Esophagus (tissue), 2 donors: ENCODE measurements at regions not wholly inside any gene's neighbourhood (a gene's known extent, or its start where the extent isn't known, plus 50 kb on each side); places are given as distances from the start of the nearest gene placed in this dataset.

Experiments used
- H3K27ac ChIP-seq, 2 donors: one replicate each; pipeline ENCODE4 v1.5.1; 2013; ENCODE audit warnings: low read depth in 2 of 2, mild to moderate bottlenecking in 2 of 2, inconsistent platforms in 1 of 2, low read length in 1 of 2, moderate library complexity in 1 of 2
- H3K27me3 ChIP-seq, 2 donors: one replicate each; pipeline ENCODE4 v1.6.1; 2013; ENCODE audit warnings: low read length in 2 of 2, control low read depth in 1 of 2, mild to moderate bottlenecking in 1 of 2; ENCODE audit not compliant: insufficient read depth in 2 of 2, control insufficient read depth in 1 of 2
- H3K36me3 ChIP-seq, 2 donors: one replicate each; pipeline ENCODE4 v1.6.1; 2013; ENCODE audit warnings: low read length in 1 of 2; ENCODE audit not compliant: control insufficient read depth in 2 of 2, insufficient read depth in 2 of 2
- H3K4me1 ChIP-seq, 2 donors: one replicate each; pipeline ENCODE4 v1.6.1; 2013; ENCODE audit warnings: low read length in 1 of 2; ENCODE audit not compliant: control insufficient read depth in 2 of 2, insufficient read depth in 2 of 2
- H3K4me3 ChIP-seq, 2 donors: one replicate each; pipeline ENCODE4 v1.5.1; 2013; ENCODE audit warnings: low read length in 2 of 2, mild to moderate bottlenecking in 2 of 2, low read depth in 1 of 2, moderate library complexity in 1 of 2
- H3K9me3 ChIP-seq, 2 donors: one replicate each; pipeline ENCODE4 v1.6.1; 2013; ENCODE audit warnings: mild to moderate bottlenecking in 2 of 2, low read depth in 1 of 2, low read length in 1 of 2, moderate library complexity in 1 of 2; ENCODE audit not compliant: control insufficient read depth in 2 of 2, insufficient read depth in 1 of 2
- WGBS, 2 donors: extraction: QIAGEN DNeasy Blood & Tissue Kit; methylation state at CpG; one replicate each; pipeline ENCODE4 v1.1.7; 2013; 5-methylcytosine and 5-hydroxymethylcytosine counted together
- donor health status: healthy with polysubstance abuse.
- donor health status: Bipolar disorder and iron deficiency.

DNA sequence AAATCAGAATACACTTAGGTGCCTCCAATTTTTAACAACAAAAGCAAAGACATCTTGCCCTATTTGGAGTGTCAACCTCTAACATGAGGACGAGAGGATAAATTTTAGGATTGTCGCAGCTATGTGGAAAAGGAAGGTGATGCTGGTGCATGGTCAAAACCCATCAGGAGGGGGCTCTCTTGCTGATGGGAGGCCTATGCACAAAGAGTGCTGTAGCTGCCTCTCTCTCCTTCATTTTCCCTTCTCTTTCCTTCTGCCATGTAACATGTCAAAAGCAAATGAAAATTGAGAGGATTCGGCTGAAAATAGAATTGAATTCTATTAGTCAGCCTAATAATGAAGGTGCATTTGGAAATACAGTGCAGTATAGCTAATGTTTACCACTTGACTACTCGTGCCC, 578.7 kb upstream of the ZNF462 start:
- H3K27ac ChIP-seq: no peak overlapping the region
- H3K36me3 ChIP-seq: no peaks in the 10 kb centered on the region
- no peaks in the 10 kb centered on the region for H3K9me3 ChIP-seq
- H3K4me1 ChIP-seq: no peaks in the 10 kb centered on the region
- 80 to 87% methylated on average over 4 of the region's 4 CpGs for WGBS, 2 donors
- no peaks in the 10 kb centered on the region for H3K27me3 ChIP-seq
- no peak overlapping the region for H3K4me3 ChIP-seq

DNA sequence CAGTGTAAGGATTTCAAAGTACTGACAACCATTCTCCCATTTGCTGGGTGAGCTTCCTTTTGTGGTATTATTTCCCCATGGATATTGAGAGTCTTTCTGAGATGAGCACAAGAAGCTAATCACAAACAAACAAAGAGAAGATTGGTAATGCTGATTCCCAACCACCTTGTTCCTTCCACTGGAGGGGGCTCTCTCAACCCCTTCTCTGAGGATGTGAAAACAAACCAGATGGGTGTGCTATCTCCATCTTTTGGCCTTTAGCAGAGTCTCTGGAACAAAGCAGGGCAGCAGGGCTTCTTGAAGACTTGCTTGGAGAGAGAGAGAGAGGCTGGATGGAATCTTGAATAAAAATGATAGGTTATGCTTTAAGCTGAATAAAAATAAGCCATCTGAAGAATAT, 576.7 kb upstream of the ZNF462 start:
- H3K27me3 ChIP-seq: no peaks in the 10 kb centered on the region
- H3K36me3 ChIP-seq: no peaks in the 10 kb centered on the region
- no peaks in the 10 kb centered on the region for H3K9me3 ChIP-seq
- no peaks in the 10 kb centered on the region for H3K4me1 ChIP-seq
- H3K27ac ChIP-seq: no peak overlapping the region
- H3K4me3 ChIP-seq: no peak overlapping the region

DNA sequence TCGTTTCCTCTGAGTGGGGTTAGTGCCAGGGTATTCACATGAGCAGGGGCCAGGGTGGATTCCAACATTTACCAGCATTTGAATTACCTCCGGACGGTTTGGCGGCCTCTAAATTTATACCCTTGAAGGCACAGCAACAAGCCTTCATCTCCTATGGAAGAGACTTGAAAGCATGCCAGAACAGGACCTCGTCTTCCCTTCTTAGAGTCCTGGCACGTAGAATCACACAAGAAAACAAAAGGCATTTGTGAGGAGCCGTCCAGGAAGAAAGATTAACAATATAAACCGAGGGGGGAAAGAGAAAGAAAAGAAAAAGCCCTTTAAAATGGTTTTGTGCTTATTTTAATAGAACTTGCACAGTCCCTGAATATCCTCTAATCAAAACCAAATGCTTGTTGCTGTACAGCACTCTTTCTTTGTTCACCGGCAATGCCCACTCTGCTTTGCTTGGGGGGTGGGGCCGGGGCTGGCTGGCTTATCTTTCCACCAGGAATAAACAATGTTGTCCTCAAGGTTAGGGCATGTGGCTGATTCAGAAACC, 575.8 kb upstream of the ZNF462 start:
- Histone ChIP-seq H3K27ac (no peak overlapping the region), H3K27me3 (no peaks in the 10 kb centered on the region), H3K9me3 (no peaks in the 10 kb centered on the region), H3K36me3 (no peaks in the 10 kb centered on the region), H3K4me3 (no peak overlapping the region), H3K4me1 (no peaks in the 10 kb centered on the region)
- WGBS, 2 donors: 21 to 32% methylated on average over 10 of the region's 10 CpGs

DNA sequence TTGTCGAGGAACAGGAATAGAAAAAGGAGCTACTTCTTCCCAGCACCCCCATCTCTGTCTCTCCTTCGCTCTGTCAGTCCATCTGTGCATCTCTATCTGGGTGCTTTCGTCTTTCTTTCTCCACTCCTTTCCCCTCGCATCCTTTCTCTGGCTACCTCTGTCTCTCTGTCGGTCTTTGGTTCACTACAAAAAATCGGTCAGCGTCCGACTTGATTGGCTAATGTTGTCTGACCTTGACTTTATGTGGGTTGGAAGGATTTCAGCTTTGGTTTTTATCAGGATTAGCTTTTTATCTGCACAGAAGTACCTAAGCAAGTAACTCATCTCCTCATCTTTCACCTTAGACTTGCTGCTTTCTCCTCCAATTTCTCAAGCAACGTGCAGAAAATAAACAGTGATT, 575.2 kb upstream of the ZNF462 start:
- H3K4me1 ChIP-seq: no peaks in the 10 kb centered on the region
- no peak overlapping the region for H3K27ac ChIP-seq
- H3K4me3 ChIP-seq: no peak overlapping the region
- WGBS, 2 donors: 75 to 77% methylated on average over 9 of the region's 9 CpGs
- no peaks in the 10 kb centered on the region for H3K36me3 ChIP-seq
- H3K9me3 ChIP-seq: no peaks in the 10 kb centered on the region
- no peaks in the 10 kb centered on the region for H3K27me3 ChIP-seq

DNA sequence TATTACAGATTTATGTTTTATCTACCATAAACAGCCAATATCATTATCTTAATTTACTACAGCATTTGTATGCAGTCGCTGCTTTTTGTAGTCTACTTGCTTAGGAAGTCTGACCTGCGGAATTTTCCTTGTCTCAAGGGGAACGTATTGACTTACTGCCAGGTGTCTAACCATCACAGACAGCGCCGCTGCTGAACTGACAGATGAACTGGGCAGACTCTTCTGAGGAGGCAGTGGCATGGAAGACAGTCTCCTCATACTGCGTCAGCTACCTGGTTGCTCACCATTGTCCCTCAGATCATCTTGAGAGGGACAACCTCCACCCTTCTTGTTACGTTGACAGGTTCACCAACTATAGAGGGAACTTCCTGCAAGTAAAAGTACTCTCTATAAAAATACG, 574.3 kb upstream of the ZNF462 start:
- Histone ChIP-seq H3K27ac (no peak overlapping the region), H3K9me3 (no peaks in the 10 kb centered on the region), H3K36me3 (no peaks in the 10 kb centered on the region), H3K4me3 (no peak overlapping the region), H3K27me3 (no peaks in the 10 kb centered on the region), H3K4me1 (no peaks in the 10 kb centered on the region)
- WGBS, 2 donors: 83 to 89% methylated on average over 8 of the region's 8 CpGs

DNA sequence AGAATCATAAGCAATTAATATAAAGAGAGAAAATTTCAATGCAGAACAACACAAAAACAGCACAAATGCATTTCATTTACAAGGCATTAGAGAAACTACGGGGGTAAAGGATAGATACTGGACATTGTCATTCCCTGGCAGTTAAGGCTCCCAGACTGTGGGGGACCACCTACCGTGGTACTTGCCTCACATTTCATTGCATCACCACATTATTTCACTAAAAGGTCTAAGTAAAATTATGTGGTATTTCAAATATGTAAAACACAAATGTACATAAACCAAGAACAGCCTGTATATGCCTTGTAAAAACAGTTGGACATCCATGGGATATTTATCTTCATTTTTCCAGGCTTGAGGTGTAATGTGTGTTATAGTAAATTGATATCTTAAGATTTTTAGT, 571.2 kb upstream of the ZNF462 start:
- H3K4me1 ChIP-seq: no peaks in the 10 kb centered on the region
- no peaks in the 10 kb centered on the region for H3K36me3 ChIP-seq
- H3K9me3 ChIP-seq: no peaks in the 10 kb centered on the region
- H3K27me3 ChIP-seq: no peaks in the 10 kb centered on the region
- no peak overlapping the region for H3K4me3 ChIP-seq
- no peak overlapping the region for H3K27ac ChIP-seq
- 79 to 80% methylated on average over 2 of the region's 2 CpGs for WGBS, 2 donors

DNA sequence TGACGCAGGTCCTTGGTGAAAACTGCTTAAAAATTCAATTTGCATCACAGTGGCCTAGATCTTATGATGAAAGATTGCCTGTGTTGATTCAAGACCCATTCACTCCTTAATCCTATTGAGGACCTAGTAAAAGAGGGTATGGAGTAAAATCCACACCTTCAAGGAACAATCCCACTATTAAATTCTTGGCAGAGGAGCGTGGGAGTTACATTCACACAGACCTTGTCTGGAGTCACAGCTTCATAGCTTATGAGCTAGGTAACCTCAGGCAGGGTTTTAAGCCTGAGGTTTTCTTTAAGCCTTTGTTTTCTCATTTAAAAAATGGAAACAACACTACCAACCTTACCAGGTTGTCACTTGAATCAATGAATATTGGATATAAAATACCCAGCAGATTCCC, 566.5 kb upstream of the ZNF462 start:
- H3K4me1 ChIP-seq: no peaks in the 10 kb centered on the region
- H3K27ac ChIP-seq: no peak overlapping the region
- no peaks in the 10 kb centered on the region for H3K9me3 ChIP-seq
- no peaks in the 10 kb centered on the region for H3K36me3 ChIP-seq
- no peak overlapping the region for H3K4me3 ChIP-seq
- WGBS, 2 donors: 77 to 80% methylated on average over 2 of the region's 2 CpGs
- no peaks in the 10 kb centered on the region for H3K27me3 ChIP-seq

DNA sequence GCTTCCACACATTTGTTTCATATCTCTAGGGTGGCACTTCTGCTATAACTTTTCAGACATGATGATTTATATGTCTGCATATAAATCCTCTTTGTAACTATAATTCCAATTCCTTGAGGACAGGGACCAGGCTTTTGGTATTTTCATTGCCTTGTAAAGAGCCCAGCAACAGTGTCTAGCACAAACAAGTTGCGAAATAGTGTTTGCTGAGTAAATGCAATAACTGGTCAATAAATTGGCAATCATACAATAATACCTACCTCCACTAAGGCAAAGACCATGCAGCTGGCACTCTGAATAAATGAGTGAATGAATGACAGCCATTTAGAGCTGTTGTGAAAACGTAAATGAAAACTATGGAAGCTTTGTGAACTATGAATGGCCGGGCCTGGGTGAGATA, 564.0 kb upstream of the ZNF462 start:
- H3K9me3 ChIP-seq: no peaks in the 10 kb centered on the region
- H3K27me3 ChIP-seq: no peaks in the 10 kb centered on the region
- H3K4me1 ChIP-seq: no peaks in the 10 kb centered on the region
- no peak overlapping the region for H3K4me3 ChIP-seq
- no peaks in the 10 kb centered on the region for H3K36me3 ChIP-seq
- 85 to 89% methylated on average over 3 of the region's 3 CpGs for WGBS, 2 donors
- no peak overlapping the region for H3K27ac ChIP-seq

DNA sequence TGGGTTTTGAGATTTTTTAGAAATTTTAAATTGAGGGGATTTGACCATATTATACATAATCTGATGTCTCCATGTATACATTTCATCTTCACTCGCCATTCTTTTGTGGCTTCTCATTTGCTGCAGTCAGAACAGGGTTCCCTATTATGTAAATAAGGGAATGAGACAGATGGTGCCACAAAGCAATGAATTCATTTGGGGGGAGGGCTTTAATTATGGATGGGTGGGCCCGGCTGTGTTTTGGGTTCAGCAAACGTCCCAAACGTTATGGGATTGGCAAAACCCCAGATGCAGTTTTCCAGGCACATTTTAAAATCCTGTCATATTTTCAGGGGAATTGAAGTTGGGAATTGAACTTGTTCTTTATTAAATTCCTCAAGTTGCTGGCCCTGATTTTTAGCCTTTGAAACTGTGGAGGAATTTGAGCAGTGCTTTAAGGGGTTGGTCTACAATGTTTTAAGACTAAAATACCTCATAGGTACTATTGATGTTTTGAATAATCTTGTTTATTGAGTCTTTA, 558.5 kb upstream of the ZNF462 start:
- Histone ChIP-seq H3K36me3 (no peaks in the 10 kb centered on the region), H3K4me1 (no peaks in the 10 kb centered on the region), H3K4me3 (no peak overlapping the region), H3K9me3 (no peaks in the 10 kb centered on the region), H3K27me3 (no peaks in the 10 kb centered on the region), H3K27ac (no peak overlapping the region)
- whole genome bisulfite sequencing, 2 donors: 73 to 85% methylated on average over 4 of the region's 4 CpGs

DNA sequence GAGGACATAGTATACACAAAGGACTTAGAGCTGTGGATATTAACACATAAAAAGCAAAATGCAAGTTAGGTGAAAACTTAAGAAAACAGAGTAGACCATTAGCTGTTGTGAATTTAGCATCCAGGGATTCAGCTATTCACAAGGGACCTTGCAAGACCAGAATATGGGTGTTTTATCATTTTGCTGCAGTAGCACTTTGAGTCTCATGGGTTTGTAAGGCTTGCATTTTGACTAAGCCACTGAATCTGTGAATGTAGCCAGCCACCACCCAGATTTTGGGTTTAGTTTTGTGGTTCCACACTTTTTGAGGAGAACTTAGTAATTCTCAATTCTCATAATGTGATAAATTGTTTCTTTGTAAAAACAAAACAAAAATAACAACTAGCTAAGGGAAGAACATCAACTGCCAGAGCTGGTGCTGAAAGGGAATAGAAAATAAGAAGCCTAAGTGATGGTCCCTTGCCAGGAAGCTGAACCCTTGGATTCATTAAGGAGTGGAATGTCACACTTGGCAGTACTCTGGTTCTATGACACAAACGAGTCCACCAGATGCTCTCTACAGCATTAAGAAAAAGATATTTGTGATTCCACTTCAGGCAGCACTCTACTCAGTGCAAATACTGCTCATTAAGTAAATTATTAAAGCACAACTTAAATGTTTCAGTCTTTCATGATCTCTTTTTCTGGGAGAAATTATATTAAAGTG, 557.4 kb upstream of the ZNF462 start:
- no peak overlapping the region for H3K4me3 ChIP-seq
- no peaks in the 10 kb centered on the region for H3K9me3 ChIP-seq
- no peaks in the 10 kb centered on the region for H3K36me3 ChIP-seq
- WGBS, 2 donors: 18 to 23% methylated on average over 1 of the region's 1 CpG
- H3K27ac ChIP-seq: no peak overlapping the region
- no peaks in the 10 kb centered on the region for H3K27me3 ChIP-seq
- no peaks in the 10 kb centered on the region for H3K4me1 ChIP-seq
